GM19099 (cell line): ENCODE measurements at regions not wholly inside any gene's neighbourhood (a gene's known extent, or its start where the extent isn't known, plus 50 kb on each side); places are given as distances from the start of the nearest gene placed in this dataset.

Experiments used
- POLR2A ChIP-seq: IDR thresholded peaks from 3 replicates; pipeline ENCODE4 v1.6.1; 2011; ENCODE audit warnings: low read depth; ENCODE audit not compliant: insufficient read length; ENCODE audit errors: extremely low read depth

DNA sequence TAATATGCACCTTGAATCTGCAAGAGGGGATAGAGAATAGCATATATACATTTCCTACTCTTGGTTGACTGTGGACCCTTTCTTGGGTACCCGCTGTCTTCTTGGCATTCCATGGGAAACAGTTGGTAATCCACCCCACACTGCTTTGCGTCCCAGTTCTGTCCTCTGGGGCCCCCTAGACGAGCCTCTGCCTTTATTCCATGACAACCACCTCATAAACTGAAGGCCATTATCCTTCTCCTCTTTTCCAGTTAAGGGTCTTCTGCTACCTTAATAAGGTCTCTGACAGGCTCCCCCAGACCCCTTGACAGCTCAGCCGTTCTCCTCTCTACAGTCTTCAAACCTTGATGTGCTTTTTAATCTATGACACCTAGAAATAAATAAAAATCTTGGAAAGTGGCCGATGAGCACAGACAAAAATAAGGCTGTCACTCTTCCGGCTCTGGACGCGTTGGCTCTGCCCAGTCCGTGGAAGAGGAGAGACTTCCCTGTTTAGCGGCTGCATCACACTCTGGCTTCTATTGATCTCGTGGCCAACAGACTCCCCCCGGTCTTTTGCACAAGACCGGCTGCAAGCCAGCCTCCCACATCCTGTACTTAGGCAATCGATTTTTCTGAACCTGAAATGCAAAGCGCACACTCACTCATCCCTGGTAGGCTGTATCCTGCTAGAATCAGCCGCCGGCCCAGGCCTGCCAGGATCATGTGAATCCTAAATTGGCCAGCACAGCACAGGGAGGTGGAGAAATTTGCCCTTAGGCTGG, 251.0 kb upstream of the TLE3 start:
- no peak for TF ChIP-seq POLR2A

GRCh38 chr15:70348226-70348543, 250.5 kb upstream of the TLE3 start:
- no peak for TF ChIP-seq POLR2A

DNA sequence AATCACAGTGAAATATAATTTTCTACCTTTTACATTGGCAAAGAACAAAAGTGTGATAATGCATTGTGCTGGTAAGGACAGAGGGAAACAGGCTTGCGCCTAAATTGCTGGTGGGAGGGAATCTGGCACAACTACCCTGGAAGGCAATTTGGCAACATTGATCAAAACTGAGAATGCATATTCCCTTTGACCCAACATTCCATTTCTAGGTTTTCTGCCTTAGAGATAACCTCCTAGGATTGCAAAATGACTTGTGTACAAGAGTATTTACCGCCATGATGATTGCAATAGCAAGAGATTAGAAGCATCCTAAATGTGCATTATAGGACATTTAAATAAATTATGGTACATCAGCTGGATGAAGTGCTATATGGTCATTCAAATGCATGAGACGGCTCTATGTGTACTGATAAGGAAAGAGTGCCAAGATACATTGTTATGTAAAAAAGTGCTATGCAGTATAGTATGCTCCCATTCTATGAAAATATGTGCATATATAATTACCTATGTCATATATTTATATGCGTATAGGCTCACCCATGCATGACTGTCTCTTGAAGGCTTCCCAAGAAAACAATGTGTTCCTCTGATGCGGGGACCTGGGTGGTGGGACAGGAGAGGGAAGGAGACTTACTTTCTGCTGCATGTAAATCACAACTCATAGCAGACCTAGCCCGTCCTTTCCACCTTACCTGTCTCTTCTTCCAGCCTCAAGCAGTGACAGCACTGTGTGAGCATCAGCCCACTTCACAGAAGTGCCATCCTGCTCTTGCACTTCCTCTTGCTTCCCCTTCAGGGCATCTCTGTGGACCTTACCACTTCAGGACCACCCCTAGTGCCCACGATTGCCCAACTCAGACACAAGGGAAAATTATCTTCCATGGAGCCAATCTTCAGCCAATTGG, 249.9 kb upstream of the TLE3 start:
- no peak for TF ChIP-seq POLR2A

DNA sequence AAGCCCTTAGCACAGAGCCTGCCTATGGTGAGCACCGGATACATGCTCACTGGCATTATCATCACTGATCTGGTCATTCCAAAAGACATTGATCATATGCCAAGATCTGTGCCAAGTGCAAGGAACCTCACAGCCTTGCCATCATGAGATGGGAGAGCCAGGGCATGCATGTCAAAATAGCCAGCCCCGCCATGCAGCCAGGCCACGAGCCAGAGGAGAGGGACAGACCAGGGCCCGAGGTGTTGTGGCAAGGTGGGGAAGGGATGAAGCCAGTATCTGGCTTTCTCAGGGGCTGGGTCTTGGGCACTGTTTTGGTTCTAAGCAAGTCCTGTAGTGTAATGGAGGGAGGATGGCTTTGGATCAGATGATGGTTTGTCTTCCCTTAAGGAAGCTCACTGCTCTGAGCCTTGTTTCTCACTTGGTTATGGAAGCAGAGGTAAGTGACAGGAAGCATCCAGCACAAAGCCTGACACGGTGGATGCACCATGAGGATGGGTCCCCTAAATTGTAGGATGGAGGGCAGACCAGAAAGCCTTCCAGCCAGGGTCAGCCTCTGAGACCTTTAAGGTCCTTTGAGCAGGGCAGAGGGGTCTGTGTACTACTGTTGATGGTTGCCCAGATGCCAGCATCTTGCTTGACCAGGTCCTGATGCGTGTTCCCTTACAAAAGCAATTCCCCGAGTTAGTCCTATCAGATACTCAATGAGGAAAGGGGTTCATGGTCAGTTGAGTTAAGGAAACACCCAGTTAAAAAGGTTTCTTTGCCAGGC, 247.7 kb upstream of the TLE3 start:
- no peak for TF ChIP-seq POLR2A

- TF ChIP-seq POLR2A: no peak
Measured at GRCh38 chr15:70344666-70345065, 246.9 kb upstream of the TLE3 start.

DNA sequence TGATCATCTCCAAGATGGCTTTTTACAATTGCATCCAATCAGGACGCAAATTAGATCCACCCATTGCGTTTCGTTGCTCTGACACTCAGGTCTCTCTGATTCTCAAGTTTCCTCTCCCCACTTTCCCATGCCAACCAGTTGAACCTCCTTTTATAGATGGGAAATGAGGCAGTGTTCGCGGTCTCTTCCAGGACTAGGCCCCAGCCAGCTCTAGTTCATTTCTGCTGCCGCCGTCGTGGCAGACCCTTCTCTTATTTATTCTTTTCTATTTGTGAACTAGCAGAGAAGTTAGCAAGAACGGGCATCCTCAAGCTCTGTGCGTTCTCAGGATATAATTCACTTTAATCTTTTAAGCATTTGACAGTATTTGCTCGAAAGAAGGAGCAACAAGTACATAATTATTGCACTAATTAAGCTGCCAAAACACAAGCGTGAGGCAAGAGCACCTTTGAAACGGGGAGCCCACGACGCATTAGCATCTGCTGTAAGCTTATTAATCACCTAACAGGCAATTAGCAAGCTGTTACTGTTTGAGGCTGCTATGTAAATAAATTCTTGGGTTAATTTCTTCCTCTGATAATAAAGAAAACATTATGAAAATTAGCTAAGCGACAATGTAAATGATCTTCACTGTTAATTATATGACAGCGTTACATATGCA, 246.4 kb upstream of the TLE3 start:
- no peak for TF ChIP-seq POLR2A

GRCh38 chr15:70342554-70343548, 245.1 kb upstream of the TLE3 start:
- no peak for TF ChIP-seq POLR2A

DNA sequence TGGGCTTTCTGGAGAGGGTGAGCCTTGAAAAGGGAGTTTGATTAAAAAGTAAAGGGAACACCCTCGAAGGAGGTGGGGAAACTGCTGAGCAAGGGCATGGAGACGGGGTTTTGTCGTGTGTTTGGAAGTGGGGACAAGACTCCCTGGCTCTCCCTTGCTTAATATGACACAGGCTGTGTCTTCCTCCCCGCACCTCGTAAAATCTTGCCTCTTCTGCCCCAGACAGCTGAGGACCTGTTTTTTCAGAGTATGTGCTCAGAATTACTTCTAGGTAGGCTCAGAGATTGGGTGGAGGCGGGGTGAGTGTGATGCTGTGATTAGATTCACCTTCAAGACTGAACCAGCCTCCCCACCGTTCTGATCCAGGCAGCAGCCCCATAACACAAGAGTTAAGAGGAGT, 244.4 kb upstream of the TLE3 start:
- TF ChIP-seq POLR2A: no peak

DNA sequence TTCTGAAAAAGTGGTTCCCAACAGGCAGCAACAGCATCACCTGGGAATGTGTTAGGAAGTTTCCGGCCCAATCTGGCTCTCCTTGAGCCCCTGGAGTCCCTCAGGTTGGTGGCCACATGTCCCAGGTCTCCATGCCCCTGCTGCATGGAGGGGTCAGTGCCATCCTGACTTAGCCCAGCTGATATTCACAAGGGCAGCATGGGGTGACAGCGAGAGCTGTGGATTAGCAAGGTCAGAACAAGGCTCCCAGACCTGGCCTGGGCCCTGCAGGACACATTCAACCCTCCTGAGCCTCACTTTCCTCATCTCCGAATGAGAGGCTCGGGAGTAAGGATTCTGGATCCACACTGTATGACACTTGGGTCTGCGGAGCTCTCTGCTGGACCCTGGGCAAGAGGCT, 243.8 kb upstream of the TLE3 start:
- TF ChIP-seq POLR2A: no peak

DNA sequence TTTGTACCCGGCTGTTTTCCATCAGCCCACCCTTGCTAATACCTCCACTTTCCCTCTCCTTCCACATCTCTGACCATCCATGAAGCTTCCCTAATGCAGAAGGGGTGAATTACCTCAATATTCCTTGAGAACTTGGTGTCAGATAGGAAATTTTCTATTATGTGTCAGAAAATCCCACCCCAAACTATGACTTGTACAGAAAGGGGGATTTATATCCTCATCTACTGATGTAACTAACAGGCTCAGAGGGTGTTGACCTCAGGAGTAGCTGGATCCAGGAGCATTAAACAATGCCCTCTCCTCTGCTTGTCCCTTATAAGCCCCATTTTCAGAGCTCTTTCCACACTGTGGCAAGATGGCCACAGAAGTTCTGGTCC, 242.8 kb upstream of the TLE3 start:
- TF ChIP-seq POLR2A: no peak

- TF ChIP-seq POLR2A: no peak
Measured at GRCh38 chr15:70339571-70340493, 242.1 kb upstream of the TLE3 start.

DNA sequence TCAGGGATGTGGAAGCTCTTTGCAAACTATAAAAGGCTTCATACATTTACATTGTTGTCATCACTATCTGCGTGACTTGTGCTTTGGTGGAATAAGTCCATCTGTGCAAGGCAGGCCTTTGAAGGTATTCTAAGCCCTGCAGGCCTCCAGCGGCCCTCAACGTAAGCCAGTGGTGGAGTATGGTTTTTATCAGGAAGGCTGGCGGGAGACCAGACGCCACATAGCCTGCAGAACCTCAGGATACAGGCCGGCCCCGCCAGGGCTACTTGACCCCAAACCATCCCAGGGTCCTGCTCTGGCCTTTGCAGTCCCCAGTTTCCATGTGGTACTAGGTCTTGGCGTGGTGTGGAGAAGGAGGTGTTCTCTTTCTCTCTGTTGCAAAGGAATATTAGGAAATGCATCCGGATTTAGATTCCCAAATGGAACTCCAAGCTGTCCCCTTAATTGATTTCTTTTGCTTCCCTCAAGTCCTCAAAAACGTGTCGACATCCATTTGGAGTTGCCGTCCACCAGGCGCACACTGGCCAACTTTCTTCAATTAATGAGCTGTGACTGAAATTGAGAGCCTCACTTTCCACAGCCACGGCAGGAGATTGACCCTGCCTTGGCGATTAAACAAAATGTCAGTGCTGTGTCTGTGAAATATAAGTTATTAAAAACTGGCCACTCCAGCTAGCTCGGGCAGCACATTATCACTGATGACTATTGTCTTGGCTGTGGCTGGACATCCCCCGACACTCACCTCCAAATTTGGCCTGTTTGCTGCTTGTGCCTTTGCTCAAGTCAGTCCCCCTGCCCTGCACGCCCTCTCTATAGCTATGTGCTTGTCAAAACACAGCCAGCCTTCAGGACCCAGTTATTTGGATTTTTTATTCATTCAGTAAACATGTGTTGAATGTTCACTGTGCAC, 239.8 kb upstream of the TLE3 start:
- no peak for TF ChIP-seq POLR2A

DNA sequence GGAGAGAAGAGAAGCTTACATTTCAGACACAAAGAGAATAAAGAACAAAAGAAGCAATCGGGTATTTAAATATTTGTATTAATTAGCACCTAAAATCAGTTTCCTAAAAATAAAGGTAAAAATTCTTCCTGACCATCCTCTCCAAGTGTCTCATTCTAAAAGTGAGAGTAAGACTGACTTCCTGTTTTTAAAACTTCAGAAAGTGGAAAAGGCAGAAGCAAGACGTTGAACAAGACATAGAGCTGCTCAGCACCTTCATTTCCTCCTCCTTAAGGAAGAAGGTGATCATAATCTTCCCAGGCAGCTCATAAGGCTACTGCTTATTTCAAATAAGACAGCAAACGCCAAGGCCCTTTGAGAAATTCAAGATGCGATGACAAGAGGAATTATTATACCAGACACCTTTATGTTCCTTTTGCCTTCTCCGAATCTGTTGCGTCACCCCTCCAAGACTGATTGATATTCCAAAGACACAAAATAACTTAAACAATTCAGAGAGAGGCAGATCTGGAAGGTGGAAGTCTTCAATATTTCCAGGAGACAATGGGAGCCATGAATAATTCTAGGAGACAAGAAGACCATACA, 238.8 kb upstream of the TLE3 start:
- no peak for TF ChIP-seq POLR2A
